Neuronal stem cell (in vitro differentiated cells): ENCODE measurements at regions not wholly inside any gene's neighbourhood (a gene's known extent, or its start where the extent isn't known, plus 50 kb on each side); places are given as distances from the start of the nearest gene placed in this dataset.

Experiments used
- DNase-seq: peaks from one replicate; pipeline ENCODE4 v3.0.0-alpha.2; 2013; ENCODE audit warnings: low spot score
- H2AFZ ChIP-seq: one replicate; pipeline ENCODE4 v1.6.1; 2013; ENCODE audit warnings: mild to moderate bottlenecking, low read length, inconsistent platforms
- H2AK5ac ChIP-seq: 2 replicates; pipeline ENCODE4 v1.6.1; 2013; ENCODE audit warnings: low read depth, mild to moderate bottlenecking, inconsistent platforms, low read length, moderate library complexity, mixed read lengths
- H2BK120ac ChIP-seq: 2 replicates; pipeline ENCODE4 v1.6.1; 2013; ENCODE audit warnings: low read depth, mild to moderate bottlenecking, inconsistent platforms, low read length, moderate library complexity, mixed read lengths
- H2BK12ac ChIP-seq: one replicate; pipeline ENCODE4 v1.6.1; 2013; ENCODE audit warnings: low read length, inconsistent platforms
- H2BK15ac ChIP-seq: 2 replicates; pipeline ENCODE4 v1.6.1; 2013; ENCODE audit warnings: mild to moderate bottlenecking, low read length, inconsistent platforms, mixed read lengths
- H2BK5ac ChIP-seq: one replicate; pipeline ENCODE4 v1.6.1; 2013; ENCODE audit warnings: inconsistent platforms, mild to moderate bottlenecking, low read length, moderate library complexity
- H3K14ac ChIP-seq: one replicate; pipeline ENCODE4 v1.6.1; 2013; ENCODE audit warnings: low read length, inconsistent platforms
- H3K18ac ChIP-seq: 2 replicates; pipeline ENCODE4 v1.6.1; 2013; ENCODE audit warnings: low read length, inconsistent platforms
- H3K23ac ChIP-seq: 2 replicates; pipeline ENCODE4 v1.6.1; 2013; ENCODE audit warnings: low read depth, mild to moderate bottlenecking, mixed read lengths, low read length, inconsistent platforms; ENCODE audit not compliant: poor library complexity
- H3K27ac ChIP-seq: replicated peaks from 3 replicates; pipeline ENCODE4 v1.5.1; 2013; ENCODE audit warnings: low read length, inconsistent platforms
- H3K27me3 ChIP-seq, 3 experiments: 2 replicates each; pipeline ENCODE4 v1.6.1; 2013; ENCODE audit warnings: low read length in 3 of 3, mild to moderate bottlenecking in 2 of 3, inconsistent platforms in 1 of 3, low read depth in 1 of 3, mixed read lengths in 1 of 3, moderate library complexity in 1 of 3; ENCODE audit not compliant: control insufficient read depth in 3 of 3, insufficient read depth in 3 of 3
- H3K36me3 ChIP-seq, 2 donors: replicated peaks in 1 of 2; 2 replicates each; pipeline ENCODE4 v1.6.1; 2013; ENCODE audit warnings: low read length in 2 of 2; ENCODE audit not compliant: control insufficient read depth in 2 of 2, insufficient read depth in 2 of 2
- H3K4ac ChIP-seq: 2 replicates; pipeline ENCODE4 v1.6.1; 2013; ENCODE audit warnings: inconsistent platforms, mild to moderate bottlenecking, low read length, moderate library complexity
- H3K4me1 ChIP-seq, 2 donors: 1 replicate in 1 of 2; 2 replicates in 1 of 2; pipeline ENCODE4 v1.6.1; 2013; ENCODE audit warnings: low read length in 2 of 2, low read depth in 1 of 2; ENCODE audit not compliant: control insufficient read depth in 2 of 2, insufficient read depth in 1 of 2
- H3K4me2 ChIP-seq: one replicate; pipeline ENCODE4 v1.6.1; 2013; ENCODE audit warnings: mild to moderate bottlenecking, low read length, inconsistent platforms; ENCODE audit not compliant: insufficient read depth, poor library complexity, severe bottlenecking
- H3K4me3 ChIP-seq, 2 donors: 2 replicates each; pipeline ENCODE4 v1.5.1; 2013; ENCODE audit warnings: low read length in 2 of 2, mild to moderate bottlenecking in 2 of 2, inconsistent platforms in 1 of 2, moderate library complexity in 1 of 2
- H3K79me1 ChIP-seq: one replicate; pipeline ENCODE4 v1.6.1; 2013; ENCODE audit warnings: low read depth, mild to moderate bottlenecking, inconsistent platforms, low read length, moderate library complexity
- H3K9ac ChIP-seq: one replicate; pipeline ENCODE4 v1.6.1; 2013; ENCODE audit warnings: mild to moderate bottlenecking, low read depth, low read length, inconsistent platforms; ENCODE audit not compliant: poor library complexity
- H3K9me3 ChIP-seq, 2 donors: replicated peaks in 1 of 2; 2 replicates each; pipeline versions ENCODE3 to v1.6.1; 2013; ENCODE audit warnings: low read length in 2 of 2, mild to moderate bottlenecking in 2 of 2, inconsistent platforms in 1 of 2, low read depth in 1 of 2, mixed read lengths in 1 of 2, moderate library complexity in 1 of 2; ENCODE audit not compliant: control insufficient read depth in 2 of 2, insufficient read depth in 1 of 2
- H4K8ac ChIP-seq: one replicate; pipeline ENCODE4 v1.6.1; 2013; ENCODE audit warnings: low read depth, mild to moderate bottlenecking, inconsistent platforms, low read length, moderate library complexity
- H4K91ac ChIP-seq: one replicate; pipeline ENCODE4 v1.6.1; 2013; ENCODE audit warnings: low read length, low read depth, mild to moderate bottlenecking, inconsistent platforms; ENCODE audit not compliant: poor library complexity
- WGBS, 2 donors: extraction: QIAGEN DNeasy Blood & Tissue Kit; methylation state at CpG; one replicate each; pipeline ENCODE4 v1.1.7; 2013; ENCODE audit warnings: missing lambda C conversion rate in 2 of 2, mixed read lengths in 1 of 2; ENCODE audit not compliant: insufficient read length in 2 of 2, insufficient replicate concordance in 1 of 2; ENCODE audit errors: extremely low coverage in 2 of 2; 5-methylcytosine and 5-hydroxymethylcytosine counted together

- no peak for DNase-seq
- no peak overlapping the region for H3K18ac ChIP-seq
- no peak overlapping the region for H4K91ac ChIP-seq
- no peaks in the 10 kb centered on the region for H3K36me3 ChIP-seq
- WGBS, 2 donors: no CpG with 5 or more reads among the region's 3 CpGs
- no peak overlapping the region for H2AK5ac ChIP-seq
- no peak overlapping the region for H3K9ac ChIP-seq
- no peak overlapping the region for H3K27ac ChIP-seq
- no peak overlapping the region for H2BK12ac ChIP-seq
- H2BK5ac ChIP-seq: no peak overlapping the region
- H3K14ac ChIP-seq: no peak overlapping the region
- no peak overlapping the region for H4K8ac ChIP-seq
- no peak overlapping the region for H3K4me3 ChIP-seq
- no peak overlapping the region for H2BK120ac ChIP-seq
- H3K23ac ChIP-seq: no peak overlapping the region
- H3K9me3 ChIP-seq: no peaks in the 10 kb centered on the region
- H3K79me1 ChIP-seq: no peaks in the 10 kb centered on the region
- no peak overlapping the region for H3K4me2 ChIP-seq
- H2BK15ac ChIP-seq: no peak overlapping the region
- no peak overlapping the region for H2AFZ ChIP-seq
- H3K4ac ChIP-seq: no peak overlapping the region
- H3K4me1 ChIP-seq: no peaks in the 10 kb centered on the region
- no peaks in the 10 kb centered on the region for H3K27me3 ChIP-seq
Observed at GRCh38 chr20:43316271-43316670, 126.6 kb upstream of the PTPRT start.

GRCh38 chr20:43309266-43309665, 119.6 kb upstream of the PTPRT start:
- no peak overlapping the region for H3K4me2 ChIP-seq
- no peak overlapping the region for H2BK5ac ChIP-seq
- no peaks in the 10 kb centered on the region for H3K79me1 ChIP-seq
- H3K14ac ChIP-seq: no peak overlapping the region
- no peak overlapping the region for H3K4ac ChIP-seq
- no peak overlapping the region for H2BK12ac ChIP-seq
- no peak overlapping the region for H2BK15ac ChIP-seq
- H3K18ac ChIP-seq: no peak overlapping the region
- H2AFZ ChIP-seq: no peak overlapping the region
- H3K23ac ChIP-seq: no peak overlapping the region
- no peak overlapping the region for H4K91ac ChIP-seq
- no peak overlapping the region for H2AK5ac ChIP-seq
- H2BK120ac ChIP-seq: no peak overlapping the region
- H3K4me1 ChIP-seq: no peaks in the 10 kb centered on the region
- no peak overlapping the region for H3K9ac ChIP-seq
- DNase-seq: no peak
- H3K4me3 ChIP-seq: no peak overlapping the region
- H3K27me3 ChIP-seq: no peaks in the 10 kb centered on the region
- no peaks in the 10 kb centered on the region for H3K36me3 ChIP-seq
- H4K8ac ChIP-seq: no peak overlapping the region
- H3K27ac ChIP-seq: no peak overlapping the region
- peaks cover 0 to 5% of the 10 kb centered on the region in 2 donors for H3K9me3 ChIP-seq

- peaks cover 0 to 5% of the 10 kb centered on the region in 2 donors for H3K9me3 ChIP-seq
- no peak overlapping the region for H2BK5ac ChIP-seq
- no peak overlapping the region for H2BK120ac ChIP-seq
- no peak overlapping the region for H3K18ac ChIP-seq
- no peak overlapping the region for H3K23ac ChIP-seq
- no peak overlapping the region for H3K4ac ChIP-seq
- no peak overlapping the region for H2AK5ac ChIP-seq
- H2AFZ ChIP-seq: no peak overlapping the region
- no peaks in the 10 kb centered on the region for H3K4me1 ChIP-seq
- no peak overlapping the region for H2BK12ac ChIP-seq
- H3K4me2 ChIP-seq: no peak overlapping the region
- H3K14ac ChIP-seq: no peak overlapping the region
- no peak overlapping the region for H4K8ac ChIP-seq
- H3K9ac ChIP-seq: no peak overlapping the region
- H3K79me1 ChIP-seq: no peaks in the 10 kb centered on the region
- no peak overlapping the region for H4K91ac ChIP-seq
- no peaks in the 10 kb centered on the region for H3K27me3 ChIP-seq
- no peak overlapping the region for H2BK15ac ChIP-seq
- no peak overlapping the region for H3K27ac ChIP-seq
- H3K4me3 ChIP-seq: no peak overlapping the region
- no peak for DNase-seq
- H3K36me3 ChIP-seq: no peaks in the 10 kb centered on the region
- WGBS, 2 donors: no CpG with 5 or more reads among the region's 4 CpGs
Observed at GRCh38 chr20:43306837-43307236, 117.1 kb upstream of the PTPRT start.

- H2BK120ac ChIP-seq: no peak overlapping the region
- no peaks in the 10 kb centered on the region for H3K4me1 ChIP-seq
- H4K8ac ChIP-seq: no peak overlapping the region
- no peaks in the 10 kb centered on the region for H3K36me3 ChIP-seq
- H2AFZ ChIP-seq: no peak overlapping the region
- H3K27me3 ChIP-seq: no peaks in the 10 kb centered on the region
- H3K4me3 ChIP-seq: no peak overlapping the region
- H3K79me1 ChIP-seq: no peaks in the 10 kb centered on the region
- H2AK5ac ChIP-seq: no peak overlapping the region
- H3K27ac ChIP-seq: no peak overlapping the region
- H3K4me2 ChIP-seq: no peak overlapping the region
- no peak overlapping the region for H3K4ac ChIP-seq
- H3K9me3 ChIP-seq: peaks cover 0 to 5% of the 10 kb centered on the region in 2 donors
- no peak overlapping the region for H2BK12ac ChIP-seq
- H3K23ac ChIP-seq: no peak overlapping the region
- H2BK15ac ChIP-seq: no peak overlapping the region
- H3K14ac ChIP-seq: no peak overlapping the region
- H3K18ac ChIP-seq: no peak overlapping the region
- DNase-seq: no peak
- no peak overlapping the region for H4K91ac ChIP-seq
- no peak overlapping the region for H2BK5ac ChIP-seq
- no peak overlapping the region for H3K9ac ChIP-seq
Observed at GRCh38 chr20:43305749-43306148, 116.0 kb upstream of the PTPRT start.
